ENCODE measurements at regions not wholly inside any gene's neighbourhood (a gene's known extent, or its start where the extent isn't known, plus 50 kb on each side); places are given as distances from the start of the nearest gene placed in this dataset.
A peak's percentile ranks its signal among the peaks of the same experiment; 100 is the strongest.

- no peaks in the 10 kb centered on the region for H4K20me1 ChIP-seq (ENCODE audit: low read depth)
- no peak overlapping the region for H3K4me2 ChIP-seq
- Mint-ChIP-seq H3K4me1 (peaks cover 13% of the 10 kb centered on the region), H3K27ac (no peak overlapping the region), H3K36me3 (no peaks in the 10 kb centered on the region), H3K4me3 (peak overlapping the region; percentile 27), H3K9me3 (peaks cover 2% of the 10 kb centered on the region), H3K27me3 (ENCODE audit: insufficient read depth, low read depth) (peaks cover 23% of the 10 kb centered on the region)
- no peak overlapping the region for H2AFZ ChIP-seq (replicated peaks)
- no peaks in the 10 kb centered on the region for H3K79me2 ChIP-seq (ENCODE audit: low read depth)
- no peaks in the 10 kb centered on the region for H3F3A ChIP-seq (ENCODE audit: low read depth)
- no peak overlapping the region for H3K4me3 ChIP-seq
- no peaks in the 10 kb centered on the region for H3K9me3 ChIP-seq (ENCODE audit: low read depth)
- TF ChIP-seq CTCF (IDR thresholded peaks at IDR 0.05), result no peak
- TF ChIP-seq EZH2 (IDR thresholded peaks at IDR 0.05), result no peak
- no peak for TF ChIP-seq EZH2phosphoT487 (IDR thresholded peaks at IDR 0.05)
- no peak overlapping the region for H3K27ac ChIP-seq
- H3K27me3 ChIP-seq, result no peaks in the 10 kb centered on the region
- DNase-seq (ENCODE audit: low spot score), result no peak
- H3K36me3 ChIP-seq, result no peaks in the 10 kb centered on the region
- no peak overlapping the region for H3K9ac ChIP-seq
- H3K4me1 ChIP-seq, result no peaks in the 10 kb centered on the region
These were observed 506.1 kb downstream of the NPHP4 start for GRCh38 chr1:5485968-5486696.

GRCh38 chr1:5485436-5485835 lies 506.8 kb downstream of the NPHP4 start:
- no peak overlapping the region for H3K27ac ChIP-seq
- no peaks in the 10 kb centered on the region for H3K9me3 ChIP-seq (ENCODE audit: low read depth)
- H3K27me3 ChIP-seq, result no peaks in the 10 kb centered on the region
- Mint-ChIP-seq H3K9me3 (peaks cover 2% of the 10 kb centered on the region), H3K4me3 (peak overlapping the region; percentile 27), H3K36me3 (no peaks in the 10 kb centered on the region), H3K27me3 (ENCODE audit: insufficient read depth, low read depth) (peaks cover 28% of the 10 kb centered on the region), H3K4me1 (peaks cover 15% of the 10 kb centered on the region), H3K27ac (no peak overlapping the region)
- no peaks in the 10 kb centered on the region for H3F3A ChIP-seq (ENCODE audit: low read depth)
- H3K4me2 ChIP-seq, result no peak overlapping the region
- DNase-seq (ENCODE audit: low spot score), result no peak
- H3K4me1 ChIP-seq, result no peaks in the 10 kb centered on the region
- H3K36me3 ChIP-seq, result no peaks in the 10 kb centered on the region
- H3K4me3 ChIP-seq, result no peak overlapping the region
- no peak overlapping the region for H3K9ac ChIP-seq
- H3K79me2 ChIP-seq (ENCODE audit: low read depth), result no peaks in the 10 kb centered on the region
- TF ChIP-seq CTCF (IDR thresholded peaks at IDR 0.05) (no peak), EZH2 (IDR thresholded peaks at IDR 0.05) (no peak), EZH2phosphoT487 (IDR thresholded peaks at IDR 0.05) (no peak)
- H4K20me1 ChIP-seq (ENCODE audit: low read depth), result no peaks in the 10 kb centered on the region
- H2AFZ ChIP-seq (replicated peaks), result no peak overlapping the region

GRCh38 chr1:5484451-5485165 lies 507.6 kb downstream of the NPHP4 start:
- no peaks in the 10 kb centered on the region for H3F3A ChIP-seq (ENCODE audit: low read depth)
- Mint-ChIP-seq H3K4me1 (peaks cover 15% of the 10 kb centered on the region), H3K9me3 (peaks cover 2% of the 10 kb centered on the region), H3K36me3 (no peaks in the 10 kb centered on the region), H3K27ac (no peak overlapping the region), H3K4me3 (no peak overlapping the region), H3K27me3 (ENCODE audit: insufficient read depth, low read depth) (peaks cover 31% of the 10 kb centered on the region)
- no peak overlapping the region for H3K4me2 ChIP-seq
- no peaks in the 10 kb centered on the region for H3K36me3 ChIP-seq
- H3K9ac ChIP-seq, result no peak overlapping the region
- H3K4me3 ChIP-seq, result no peak overlapping the region
- no peaks in the 10 kb centered on the region for H3K79me2 ChIP-seq (ENCODE audit: low read depth)
- H3K27me3 ChIP-seq, result no peaks in the 10 kb centered on the region
- H4K20me1 ChIP-seq (ENCODE audit: low read depth), result no peaks in the 10 kb centered on the region
- no peaks in the 10 kb centered on the region for H3K9me3 ChIP-seq (ENCODE audit: low read depth)
- DNase-seq (ENCODE audit: low spot score), result no peak
- no peak overlapping the region for H3K27ac ChIP-seq
- no peak overlapping the region for H2AFZ ChIP-seq (replicated peaks)
- TF ChIP-seq CTCF (IDR thresholded peaks at IDR 0.05) (no peak), EZH2phosphoT487 (IDR thresholded peaks at IDR 0.05) (no peak), EZH2 (IDR thresholded peaks at IDR 0.05) (no peak)
- no peaks in the 10 kb centered on the region for H3K4me1 ChIP-seq

All from neural progenitor cell (in vitro differentiated cells).